Central memory CD8-positive, alpha-beta T cell (primary cell): ENCODE measurements at regions not wholly inside any gene's neighbourhood (a gene's known extent, or its start where the extent isn't known, plus 50 kb on each side); places are given as distances from the start of the nearest gene placed in this dataset.

Experiments
- ATAC-seq: fragments of 150-1000 bp; cut with Tn5 transposase; replicated peaks from 2 replicates; pipeline ENCODE4 v1.10.0; 2022; ENCODE audit warnings: mild to moderate bottlenecking, moderate FRiP score, moderate number of reproducible peaks; ENCODE audit not compliant: poor library complexity, severe bottlenecking; ENCODE audit errors: extremely low read depth
- DNase-seq, 2 donors: peaks; one replicate each; pipeline ENCODE4 v3.0.0; 2021; ENCODE audit warnings: low spot score in 2 of 2
- H3K27ac Mint-ChIP-seq: one replicate; pipeline ENCODE4 v1.8.0; 2022; ENCODE audit warnings: low read depth, mild to moderate bottlenecking, moderate library complexity, mixed read lengths
- H3K27me3 Mint-ChIP-seq: one replicate; pipeline ENCODE4 v1.8.0; 2022; ENCODE audit warnings: mixed read lengths
- H3K36me3 Mint-ChIP-seq: one replicate; pipeline ENCODE4 v1.8.0; 2022; ENCODE audit warnings: mild to moderate bottlenecking, moderate library complexity, mixed read lengths; ENCODE audit not compliant: insufficient read depth
- H3K4me1 Mint-ChIP-seq: one replicate; pipeline ENCODE4 v1.8.0; 2022; ENCODE audit warnings: mixed read lengths
- H3K4me3 Mint-ChIP-seq: one replicate; pipeline ENCODE4 v1.8.0; 2022; ENCODE audit warnings: mild to moderate bottlenecking, moderate library complexity, mixed read lengths
- H3K9me3 Mint-ChIP-seq: one replicate; pipeline ENCODE4 v1.8.0; 2022; ENCODE audit warnings: mixed read lengths

DNA sequence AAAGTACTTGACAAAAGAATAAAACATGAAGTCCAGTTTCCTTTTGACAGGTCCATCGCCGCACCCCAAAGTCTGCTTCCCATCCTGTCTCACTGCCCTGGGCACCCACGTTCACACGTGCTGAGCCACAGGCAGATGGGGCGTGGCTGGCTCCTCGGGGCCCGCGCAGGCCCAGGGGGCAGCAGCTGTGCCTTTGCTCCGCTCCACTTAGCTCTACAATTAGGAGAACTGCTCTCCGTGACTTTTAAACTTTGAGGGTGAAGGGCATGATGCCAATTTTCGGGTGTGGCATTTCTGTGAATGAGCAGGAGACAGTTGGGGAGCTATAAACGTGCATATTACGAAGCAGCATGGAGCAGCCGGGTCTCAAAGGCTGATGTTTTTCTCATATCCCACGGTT lies 152.4 kb downstream of the TDRD15 start:
- H3K4me3 Mint-ChIP-seq = no peak overlapping the region

DNA sequence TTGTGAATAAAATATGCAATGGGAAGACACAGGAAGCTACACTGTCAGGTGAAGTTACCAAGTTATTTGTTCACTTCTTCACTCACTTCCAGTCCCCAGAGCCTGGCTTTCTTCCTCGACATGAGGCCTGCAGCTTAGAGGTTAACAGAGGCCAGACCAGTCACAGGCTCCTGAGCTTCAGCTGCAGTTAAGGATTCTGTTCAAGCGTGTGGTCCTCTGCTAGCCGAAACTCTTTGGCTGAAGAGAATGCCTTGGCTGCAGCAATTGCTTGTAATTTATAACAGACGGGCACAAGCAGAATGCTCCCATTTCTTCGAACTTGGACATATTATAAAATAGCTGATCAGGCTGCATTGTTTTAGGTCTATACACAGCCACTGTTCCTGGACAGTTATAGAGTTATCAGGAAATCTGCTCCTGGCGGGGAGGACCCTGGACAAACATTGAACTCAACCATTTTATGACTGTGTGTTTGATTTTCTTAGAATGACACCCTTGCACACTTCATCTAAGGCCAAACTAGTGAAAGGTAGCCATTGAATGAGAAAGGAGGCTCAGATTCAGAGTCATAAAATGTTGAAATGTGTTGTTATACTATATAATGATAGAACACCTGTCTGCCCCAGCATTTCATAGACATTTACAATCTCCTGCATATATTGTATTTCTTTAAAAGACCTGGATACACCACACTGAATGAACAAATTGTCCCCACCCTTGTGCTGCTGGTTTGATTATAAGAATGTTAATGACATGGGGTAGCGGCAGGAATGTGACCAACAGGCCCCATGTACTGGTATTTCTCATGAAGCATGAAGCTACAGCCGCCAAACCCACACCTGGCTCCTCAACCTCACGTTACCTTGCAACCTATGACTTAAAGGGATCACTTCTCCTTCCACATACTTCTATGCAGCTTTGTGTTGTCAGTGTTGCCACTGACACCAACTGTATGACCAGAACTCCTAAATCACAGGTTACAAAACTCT lies 153.6 kb downstream of the TDRD15 start:
- Mint-ChIP-seq H3K36me3 (no peaks in the 10 kb centered on the region), H3K27me3 (no peaks in the 10 kb centered on the region), H3K27ac (no peak overlapping the region), H3K4me1 (no peaks in the 10 kb centered on the region), H3K9me3 (peaks cover 2% of the 10 kb centered on the region), H3K4me3 (no peak overlapping the region)
- DNase-seq = no peak
- ATAC-seq = no peak

More for the DNA sequence above, 152.4 kb downstream of the TDRD15 start:
- Mint-ChIP-seq H3K9me3 (peaks cover 6% of the 10 kb centered on the region), H3K36me3 (no peaks in the 10 kb centered on the region), H3K27ac (no peak overlapping the region), H3K4me1 (no peaks in the 10 kb centered on the region), H3K27me3 (no peaks in the 10 kb centered on the region)
- DNase-seq (no peak), ATAC-seq (no peak)

DNA sequence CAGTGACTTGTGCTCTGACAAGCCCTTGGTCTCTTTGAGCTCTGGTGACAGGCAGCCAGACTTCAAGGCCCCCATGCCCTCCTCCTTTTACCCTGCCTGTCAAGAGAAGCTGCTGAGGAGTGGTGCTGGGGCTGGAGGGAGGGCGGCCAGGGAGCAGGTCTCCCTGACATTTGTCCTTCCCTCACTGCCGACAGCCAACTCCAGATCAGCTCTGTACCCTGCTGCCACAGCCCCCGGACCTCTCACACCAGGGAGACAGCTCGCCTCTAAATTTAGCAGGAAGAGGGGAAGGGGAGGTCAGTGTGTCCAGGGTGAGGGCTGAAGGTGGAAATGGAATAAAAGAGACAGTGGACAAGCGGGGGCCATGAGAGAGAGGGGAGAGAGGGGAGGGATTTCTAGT lies 155.8 kb downstream of the TDRD15 start:
- no peak overlapping the region for H3K4me3 Mint-ChIP-seq
- no peaks in the 10 kb centered on the region for H3K4me1 Mint-ChIP-seq
- ATAC-seq (no peak), DNase-seq (no peak)
- no peak overlapping the region for H3K27ac Mint-ChIP-seq
- H3K27me3 Mint-ChIP-seq = no peaks in the 10 kb centered on the region
- H3K36me3 Mint-ChIP-seq = no peaks in the 10 kb centered on the region
- no peaks in the 10 kb centered on the region for H3K9me3 Mint-ChIP-seq

DNA sequence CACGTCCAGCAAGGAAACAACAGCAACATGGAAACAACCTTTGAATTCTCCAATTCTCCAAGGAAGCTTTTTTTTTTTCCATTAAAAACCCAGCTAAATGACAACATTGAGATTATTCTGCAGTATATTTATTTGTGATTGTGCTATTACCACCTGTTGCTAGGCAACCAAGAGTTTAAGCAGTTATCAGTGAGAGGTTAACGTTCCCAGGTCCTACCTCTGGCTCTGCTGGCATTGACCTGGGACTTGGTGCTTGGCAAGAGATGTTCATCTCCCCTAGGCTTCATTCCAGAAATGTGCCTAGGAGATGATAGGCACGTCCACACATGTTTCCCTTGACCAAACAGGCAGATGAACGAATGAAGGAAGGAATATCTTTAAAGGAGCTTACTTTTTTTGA lies 157.0 kb downstream of the TDRD15 start:
- ATAC-seq (no peak), DNase-seq (no peak)
- Mint-ChIP-seq H3K4me1 (no peaks in the 10 kb centered on the region), H3K4me3 (no peak overlapping the region), H3K36me3 (no peaks in the 10 kb centered on the region), H3K27me3 (no peaks in the 10 kb centered on the region), H3K9me3 (no peaks in the 10 kb centered on the region), H3K27ac (no peak overlapping the region)

DNA sequence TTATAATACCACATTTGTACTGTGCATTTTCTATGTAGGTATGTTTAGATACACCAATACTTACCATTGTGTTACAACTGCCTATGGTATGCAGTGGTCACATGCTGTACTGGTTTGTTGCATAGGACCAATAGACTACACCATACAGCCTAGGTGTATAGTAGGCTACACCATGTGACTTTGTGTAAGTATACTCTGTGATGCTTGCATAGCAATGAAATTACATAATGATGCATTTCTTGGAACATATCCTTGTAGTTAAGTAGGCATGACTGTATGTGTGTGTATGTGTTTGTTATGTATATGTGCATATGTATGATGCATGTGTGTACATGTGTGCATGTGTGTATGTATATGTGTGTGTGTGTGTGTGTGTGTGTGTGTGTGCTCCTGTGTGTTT lies 157.6 kb downstream of the TDRD15 start:
- no peak for ATAC-seq
- no peaks in the 10 kb centered on the region for H3K4me1 Mint-ChIP-seq
- no peaks in the 10 kb centered on the region for H3K36me3 Mint-ChIP-seq
- H3K4me3 Mint-ChIP-seq = no peak overlapping the region
- no peak overlapping the region for H3K27ac Mint-ChIP-seq
- H3K9me3 Mint-ChIP-seq = no peaks in the 10 kb centered on the region
- no peak for DNase-seq
- H3K27me3 Mint-ChIP-seq = no peaks in the 10 kb centered on the region

DNA sequence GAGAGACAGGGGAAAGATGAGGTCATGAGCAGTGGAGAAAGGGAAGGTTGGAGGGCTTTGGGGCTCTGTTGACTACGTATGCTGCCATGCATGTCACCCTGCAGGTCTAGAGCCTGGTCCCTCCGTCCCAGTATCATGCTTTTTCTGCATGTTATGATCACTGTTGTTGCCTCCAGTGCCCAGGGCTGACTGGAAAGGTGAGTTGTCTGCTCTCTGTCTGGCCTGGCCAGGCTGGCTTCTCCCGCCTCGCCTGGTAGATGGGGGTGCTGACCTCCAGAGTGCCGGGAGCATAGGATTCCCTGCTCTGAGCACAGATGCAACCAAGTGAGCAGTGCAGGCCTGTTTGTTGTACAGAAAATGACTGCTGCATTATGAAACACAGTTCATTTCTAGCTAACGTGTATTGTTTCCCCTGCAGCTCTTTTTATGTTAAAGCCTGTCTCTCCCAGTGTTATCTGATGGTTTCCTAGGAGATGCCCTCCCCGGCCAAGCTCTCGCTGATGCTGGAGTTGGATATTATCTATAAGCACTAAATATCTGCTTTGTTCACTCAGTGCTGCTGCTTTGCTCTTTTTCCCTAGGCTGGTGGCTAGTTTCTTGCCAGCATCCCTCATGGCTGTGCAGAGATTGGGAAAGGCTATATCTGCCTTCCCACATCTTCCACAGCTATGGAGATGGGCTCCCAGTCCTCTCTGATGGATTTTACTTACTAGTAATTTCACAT lies 158.2 kb downstream of the TDRD15 start:
- Mint-ChIP-seq H3K4me3 (no peak overlapping the region), H3K36me3 (no peaks in the 10 kb centered on the region), H3K9me3 (no peaks in the 10 kb centered on the region), H3K27ac (no peak overlapping the region), H3K4me1 (no peaks in the 10 kb centered on the region), H3K27me3 (no peaks in the 10 kb centered on the region)
- DNase-seq (no peak), ATAC-seq (no peak)

DNA sequence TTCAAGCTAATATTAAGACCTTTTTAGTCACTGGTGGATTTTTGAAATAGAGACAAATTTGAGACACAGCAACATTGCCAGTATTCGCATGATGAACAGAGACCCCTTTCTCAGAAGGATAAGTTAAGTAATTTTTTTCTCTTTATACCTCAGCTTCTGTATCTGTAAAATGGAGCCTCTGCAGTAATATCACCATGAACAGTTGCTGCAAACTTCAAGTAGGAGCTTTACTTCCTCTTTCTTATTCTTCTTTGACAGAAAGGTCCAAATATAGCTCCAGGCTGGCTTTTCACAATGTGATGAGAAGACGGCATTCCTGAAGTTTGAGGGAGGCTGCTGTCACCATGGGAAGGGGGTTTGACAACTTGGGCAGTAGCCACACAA lies 158.7 kb downstream of the TDRD15 start:
- no peaks in the 10 kb centered on the region for H3K4me1 Mint-ChIP-seq
- DNase-seq (no peak), ATAC-seq (no peak)
- H3K4me3 Mint-ChIP-seq = no peak overlapping the region
- no peaks in the 10 kb centered on the region for H3K27me3 Mint-ChIP-seq
- no peaks in the 10 kb centered on the region for H3K36me3 Mint-ChIP-seq
- no peaks in the 10 kb centered on the region for H3K9me3 Mint-ChIP-seq
- H3K27ac Mint-ChIP-seq = no peak overlapping the region

DNA sequence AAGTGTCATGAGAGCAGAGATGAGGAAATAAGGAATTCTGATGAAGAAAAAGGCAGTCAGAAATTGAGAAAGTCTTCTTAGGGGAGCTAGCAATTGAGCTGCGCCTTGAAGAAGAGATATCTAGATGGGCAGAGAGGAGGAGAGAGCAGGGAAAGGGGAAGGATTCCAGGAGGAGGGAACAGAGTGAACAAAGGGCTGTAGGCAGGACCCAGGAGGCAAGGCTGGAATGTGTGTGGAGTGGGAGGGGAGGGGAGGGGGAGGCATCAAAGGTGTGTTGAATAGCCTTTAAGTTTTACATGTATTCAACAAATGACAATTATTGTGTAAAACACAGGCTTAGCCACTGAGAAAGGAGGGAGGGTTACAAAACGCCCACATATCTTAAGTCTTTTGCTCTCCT lies 164.5 kb downstream of the TDRD15 start:
- ATAC-seq (no peak), DNase-seq (no peak)
- H3K4me1 Mint-ChIP-seq = no peaks in the 10 kb centered on the region
- H3K4me3 Mint-ChIP-seq = no peak overlapping the region
- H3K27ac Mint-ChIP-seq = no peak overlapping the region
- no peaks in the 10 kb centered on the region for H3K27me3 Mint-ChIP-seq
- H3K9me3 Mint-ChIP-seq = no peaks in the 10 kb centered on the region
- H3K36me3 Mint-ChIP-seq = no peaks in the 10 kb centered on the region

DNA sequence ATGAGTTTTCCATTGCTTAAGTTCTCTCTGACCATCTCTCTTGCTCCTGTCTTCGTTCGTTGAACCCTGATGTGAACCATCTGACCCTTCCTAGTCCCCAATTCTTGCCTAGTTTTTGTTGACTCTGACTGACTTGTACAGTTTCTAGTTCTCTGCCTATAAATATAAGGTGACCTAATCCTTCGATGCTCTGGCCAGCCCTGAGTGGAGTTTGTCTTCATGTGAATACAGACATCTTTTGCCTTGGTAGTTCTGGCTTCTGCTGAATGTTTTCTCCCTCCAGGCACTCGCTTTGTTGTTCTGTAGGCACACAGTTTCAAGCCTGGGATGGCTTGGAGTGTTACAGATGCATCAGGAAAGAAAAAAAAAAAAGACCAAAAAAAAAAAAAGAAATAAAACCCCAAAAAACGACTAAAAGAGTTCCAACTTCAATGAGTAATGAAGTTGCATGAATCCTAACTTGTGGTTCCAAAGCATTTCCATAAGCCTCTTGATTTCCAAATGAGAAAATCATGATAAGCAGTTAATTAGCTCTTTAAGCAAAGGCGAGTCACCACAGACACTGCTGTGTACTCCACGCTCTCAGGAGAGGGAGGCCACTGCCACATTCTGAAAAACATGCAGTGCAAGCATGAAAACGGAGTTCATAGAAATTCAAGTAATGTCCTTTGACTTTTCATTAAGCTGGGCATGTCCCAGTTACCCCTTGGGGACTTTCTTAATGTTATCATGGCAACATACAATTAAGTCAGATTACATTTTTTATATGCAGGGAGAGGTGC lies 165.2 kb downstream of the TDRD15 start:
- ATAC-seq = no peak
- DNase-seq = no peak
- Mint-ChIP-seq H3K9me3 (no peaks in the 10 kb centered on the region), H3K27me3 (no peaks in the 10 kb centered on the region), H3K27ac (no peak overlapping the region), H3K4me3 (no peak overlapping the region), H3K36me3 (no peaks in the 10 kb centered on the region), H3K4me1 (no peaks in the 10 kb centered on the region)

DNA sequence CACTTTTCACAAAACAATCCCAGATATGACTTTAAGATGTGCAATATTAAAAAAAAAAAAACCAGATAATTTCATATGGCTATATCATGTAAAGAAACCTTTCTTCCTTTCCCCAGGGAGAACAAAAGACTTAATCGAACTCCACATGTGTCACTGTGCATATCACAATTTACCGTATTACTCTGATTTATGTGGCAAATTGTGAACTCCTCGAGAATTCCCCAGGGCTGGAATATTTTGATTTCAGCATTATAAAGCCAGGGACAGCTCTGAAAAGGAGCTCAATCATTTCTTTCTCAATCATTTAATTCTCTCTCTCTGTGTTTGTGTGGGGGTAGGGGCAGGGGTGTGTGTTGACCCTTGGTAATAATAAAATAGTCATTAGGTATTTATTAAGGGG lies 165.8 kb downstream of the TDRD15 start:
- ATAC-seq = no peak

DNA sequence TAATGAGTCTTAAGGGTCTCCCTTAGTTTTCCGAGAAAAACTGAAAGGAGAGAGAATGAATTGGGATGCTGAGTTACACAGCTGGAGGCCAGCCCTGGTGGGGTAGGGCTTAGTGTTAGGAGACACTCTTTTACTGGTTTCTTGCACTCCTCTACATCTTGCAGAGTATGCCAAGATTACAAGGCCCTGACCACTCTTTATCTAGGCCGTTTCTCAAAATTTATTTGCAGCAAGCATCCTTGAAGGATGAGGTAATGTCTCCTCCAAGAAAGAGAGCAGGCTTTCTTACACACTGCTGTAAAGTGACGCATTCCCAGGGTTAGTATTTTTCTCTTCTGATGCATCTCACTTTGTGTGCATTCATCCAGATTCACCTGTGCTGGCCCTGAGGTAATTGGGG lies 166.2 kb downstream of the TDRD15 start:
- ATAC-seq = no peak
- Mint-ChIP-seq H3K27me3 (no peaks in the 10 kb centered on the region), H3K9me3 (no peaks in the 10 kb centered on the region)

More for the DNA sequence above, 165.8 kb downstream of the TDRD15 start:
- Mint-ChIP-seq H3K27me3 (no peaks in the 10 kb centered on the region), H3K4me3 (no peak overlapping the region), H3K4me1 (no peaks in the 10 kb centered on the region), H3K36me3 (no peaks in the 10 kb centered on the region), H3K9me3 (no peaks in the 10 kb centered on the region), H3K27ac (no peak overlapping the region)
- no peak for DNase-seq

DNA sequence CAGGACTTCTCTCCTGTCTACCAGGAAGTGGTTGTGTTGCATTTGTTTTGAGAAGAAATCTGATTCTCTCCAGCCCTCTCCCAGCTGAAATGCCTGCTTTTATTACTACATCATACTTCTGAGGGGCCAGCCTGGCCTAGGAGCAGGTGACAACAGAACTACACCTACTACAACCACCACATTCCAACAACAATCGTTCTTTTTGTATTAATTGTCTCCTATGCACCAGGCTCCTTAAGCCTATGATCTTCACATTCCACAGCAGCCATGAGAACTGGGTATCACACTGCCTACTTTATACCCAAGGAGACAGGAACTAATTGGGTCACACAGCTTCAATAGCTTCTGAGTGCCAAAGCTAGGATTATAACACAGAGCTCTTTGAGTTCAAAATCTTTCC lies 167.7 kb downstream of the TDRD15 start:
- ATAC-seq (no peak), DNase-seq (no peak)
- Mint-ChIP-seq H3K36me3 (no peaks in the 10 kb centered on the region), H3K4me3 (no peak overlapping the region), H3K9me3 (no peaks in the 10 kb centered on the region), H3K4me1 (no peaks in the 10 kb centered on the region), H3K27ac (no peak overlapping the region), H3K27me3 (no peaks in the 10 kb centered on the region)

More for the DNA sequence above, 166.2 kb downstream of the TDRD15 start:
- Mint-ChIP-seq H3K36me3 (no peaks in the 10 kb centered on the region), H3K4me1 (no peaks in the 10 kb centered on the region), H3K4me3 (no peak overlapping the region), H3K27ac (no peak overlapping the region)
- DNase-seq = no peak
